Nephron (organoid): ENCODE measurements at regions not wholly inside any gene's neighbourhood (a gene's known extent, or its start where the extent isn't known, plus 50 kb on each side); places are given as distances from the start of the nearest gene placed in this dataset.

ENCODE experiments used
- H3K27ac Mint-ChIP-seq, 3 experiments: 2 replicates each; pipeline ENCODE4 v1.8.0; 2020; ENCODE audit warnings: mixed read lengths in 3 of 3, mild to moderate bottlenecking in 2 of 3, moderate library complexity in 1 of 3
- H3K27me3 Mint-ChIP-seq: 2 replicates; pipeline ENCODE4 v1.8.0; 2021; ENCODE audit warnings: low read depth, mild to moderate bottlenecking, moderate library complexity, mixed read lengths
- H3K36me3 Mint-ChIP-seq: 2 replicates; pipeline ENCODE4 v1.8.0; 2020; ENCODE audit warnings: low read depth, mixed read lengths
- H3K4me1 Mint-ChIP-seq: 2 replicates; pipeline ENCODE4 v1.8.0; 2020; ENCODE audit warnings: mixed read lengths
- H3K4me3 Mint-ChIP-seq, 3 experiments: 2 replicates each; pipeline ENCODE4 v1.8.0; 2020; ENCODE audit warnings: mild to moderate bottlenecking in 3 of 3, mixed read lengths in 3 of 3, moderate library complexity in 2 of 3
- H3K9me3 Mint-ChIP-seq: 2 replicates; pipeline ENCODE4 v1.8.0; 2020; ENCODE audit warnings: mixed read lengths
- TF ChIP-seq, protein P1 (sequence below), 3 experiments: fragments of 200-600 bp; sonication (generic); IDR thresholded peaks; one replicate each; pipeline ENCODE4 v1.5.0; 2021; ENCODE audit warnings: antibody characterized with exemption in 3 of 3; ENCODE audit not compliant: unreplicated experiment in 3 of 3

DNA sequence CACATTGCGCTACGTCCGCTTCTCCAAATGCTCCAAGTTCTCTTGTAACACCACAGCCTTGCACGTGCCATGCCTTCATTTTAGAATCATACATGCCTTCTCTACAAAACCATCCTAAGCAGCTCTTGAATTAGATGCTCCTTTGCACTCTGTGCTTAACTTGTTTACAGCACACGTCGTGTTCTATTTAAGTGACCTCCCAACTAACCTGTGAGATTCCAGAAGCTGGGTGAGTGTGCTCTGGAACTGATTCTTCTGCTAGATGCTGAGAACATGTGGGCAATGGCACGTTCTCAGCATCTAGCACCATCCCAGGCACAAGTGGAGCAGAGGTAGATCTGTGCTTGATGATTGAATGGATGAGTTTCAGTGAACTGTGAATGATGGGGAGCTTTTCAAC lies 100.0 kb upstream of the NEDD9 start:
- no peaks in the 10 kb centered on the region for H3K27me3 Mint-ChIP-seq
- TF ChIP-seq, protein P1, sequence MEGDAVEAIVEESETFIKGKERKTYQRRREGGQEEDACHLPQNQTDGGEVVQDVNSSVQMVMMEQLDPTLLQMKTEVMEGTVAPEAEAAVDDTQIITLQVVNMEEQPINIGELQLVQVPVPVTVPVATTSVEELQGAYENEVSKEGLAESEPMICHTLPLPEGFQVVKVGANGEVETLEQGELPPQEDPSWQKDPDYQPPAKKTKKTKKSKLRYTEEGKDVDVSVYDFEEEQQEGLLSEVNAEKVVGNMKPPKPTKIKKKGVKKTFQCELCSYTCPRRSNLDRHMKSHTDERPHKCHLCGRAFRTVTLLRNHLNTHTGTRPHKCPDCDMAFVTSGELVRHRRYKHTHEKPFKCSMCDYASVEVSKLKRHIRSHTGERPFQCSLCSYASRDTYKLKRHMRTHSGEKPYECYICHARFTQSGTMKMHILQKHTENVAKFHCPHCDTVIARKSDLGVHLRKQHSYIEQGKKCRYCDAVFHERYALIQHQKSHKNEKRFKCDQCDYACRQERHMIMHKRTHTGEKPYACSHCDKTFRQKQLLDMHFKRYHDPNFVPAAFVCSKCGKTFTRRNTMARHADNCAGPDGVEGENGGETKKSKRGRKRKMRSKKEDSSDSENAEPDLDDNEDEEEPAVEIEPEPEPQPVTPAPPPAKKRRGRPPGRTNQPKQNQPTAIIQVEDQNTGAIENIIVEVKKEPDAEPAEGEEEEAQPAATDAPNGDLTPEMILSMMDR (IDR thresholded peaks at IDR 0.05; ENCODE audit: unreplicated experiment in 3 of 3): no peak
- no peaks in the 10 kb centered on the region for H3K36me3 Mint-ChIP-seq
- no peak overlapping the region for H3K4me3 Mint-ChIP-seq
- no peak overlapping the region for H3K27ac Mint-ChIP-seq
- H3K9me3 Mint-ChIP-seq: no peaks in the 10 kb centered on the region
- H3K4me1 Mint-ChIP-seq: peaks cover 13% of the 10 kb centered on the region

- no peaks in the 10 kb centered on the region for H3K27me3 Mint-ChIP-seq
- peak overlapping the region in 1 of 3 experiments; percentile 63 for H3K27ac Mint-ChIP-seq
- peaks cover 13% of the 10 kb centered on the region for H3K4me1 Mint-ChIP-seq
- TF ChIP-seq, protein P1 (IDR thresholded peaks at IDR 0.05; ENCODE audit: unreplicated experiment in 3 of 3): no peak
- H3K9me3 Mint-ChIP-seq: no peaks in the 10 kb centered on the region
- no peak overlapping the region for H3K4me3 Mint-ChIP-seq
- H3K36me3 Mint-ChIP-seq: no peaks in the 10 kb centered on the region
Measured at GRCh38 chr6:11331111-11331510, 98.6 kb upstream of the NEDD9 start.

- no peaks in the 10 kb centered on the region for H3K27me3 Mint-ChIP-seq
- H3K27ac Mint-ChIP-seq: peak overlapping the region; percentile 24 to 55 (median 39)
- peaks cover 13% of the 10 kb centered on the region for H3K4me1 Mint-ChIP-seq
- no peaks in the 10 kb centered on the region for H3K9me3 Mint-ChIP-seq
- TF ChIP-seq, protein P1 (IDR thresholded peaks at IDR 0.05; ENCODE audit: unreplicated experiment in 3 of 3): no peak
- H3K36me3 Mint-ChIP-seq: no peaks in the 10 kb centered on the region
- H3K4me3 Mint-ChIP-seq: no peak overlapping the region
Measured at GRCh38 chr6:11330413-11330760, 97.9 kb upstream of the NEDD9 start.

- H3K9me3 Mint-ChIP-seq: no peaks in the 10 kb centered on the region
- H3K4me1 Mint-ChIP-seq: peaks cover 14% of the 10 kb centered on the region
- no peak overlapping the region for H3K4me3 Mint-ChIP-seq
- no peaks in the 10 kb centered on the region for H3K36me3 Mint-ChIP-seq
- TF ChIP-seq, protein P1 (IDR thresholded peaks at IDR 0.05; ENCODE audit: unreplicated experiment in 3 of 3): no peak
- peak overlapping the region; percentile 24 to 55 (median 39) for H3K27ac Mint-ChIP-seq
- H3K27me3 Mint-ChIP-seq: no peaks in the 10 kb centered on the region
Measured at GRCh38 chr6:11329726-11330412, 97.4 kb upstream of the NEDD9 start.

DNA sequence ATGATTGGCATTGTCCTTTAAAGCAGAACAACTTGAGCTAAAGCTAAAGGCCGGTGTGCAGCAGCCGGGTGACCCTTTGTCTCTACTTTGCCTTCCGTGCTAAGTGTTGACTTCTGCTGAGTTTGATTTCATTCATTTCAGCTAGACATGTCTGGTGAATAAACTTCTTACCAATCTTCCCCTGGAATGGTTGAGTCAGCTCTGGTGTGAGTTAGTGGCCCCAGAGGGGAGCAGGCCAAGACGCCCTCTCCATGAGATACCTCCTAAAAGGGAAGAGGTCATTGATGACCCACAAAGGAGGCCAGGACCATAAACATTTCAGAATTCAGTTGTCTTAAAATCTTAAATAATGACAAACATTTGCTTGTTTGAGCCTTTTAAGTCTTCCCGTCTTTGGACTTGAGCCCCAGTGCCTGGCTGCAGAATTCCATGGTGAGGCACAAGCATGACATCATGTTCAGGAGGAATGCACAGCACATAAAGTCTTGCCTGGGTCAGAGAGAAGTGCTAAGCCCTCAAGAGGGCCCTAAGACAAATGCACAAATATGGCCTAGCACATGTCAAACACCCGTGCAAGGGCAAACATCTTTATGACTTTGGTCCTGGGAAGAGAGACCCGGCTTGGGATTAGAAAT lies 96.3 kb upstream of the NEDD9 start:
- H3K36me3 Mint-ChIP-seq: no peaks in the 10 kb centered on the region
- TF ChIP-seq, protein P1 (IDR thresholded peaks at IDR 0.05; ENCODE audit: unreplicated experiment in 3 of 3): no peak
- H3K9me3 Mint-ChIP-seq: no peaks in the 10 kb centered on the region
- H3K27ac Mint-ChIP-seq: peak overlapping the region in 1 of 3 experiments; percentile 28
- no peaks in the 10 kb centered on the region for H3K27me3 Mint-ChIP-seq
- H3K4me1 Mint-ChIP-seq: peaks cover 23% of the 10 kb centered on the region
- no peak overlapping the region for H3K4me3 Mint-ChIP-seq

DNA sequence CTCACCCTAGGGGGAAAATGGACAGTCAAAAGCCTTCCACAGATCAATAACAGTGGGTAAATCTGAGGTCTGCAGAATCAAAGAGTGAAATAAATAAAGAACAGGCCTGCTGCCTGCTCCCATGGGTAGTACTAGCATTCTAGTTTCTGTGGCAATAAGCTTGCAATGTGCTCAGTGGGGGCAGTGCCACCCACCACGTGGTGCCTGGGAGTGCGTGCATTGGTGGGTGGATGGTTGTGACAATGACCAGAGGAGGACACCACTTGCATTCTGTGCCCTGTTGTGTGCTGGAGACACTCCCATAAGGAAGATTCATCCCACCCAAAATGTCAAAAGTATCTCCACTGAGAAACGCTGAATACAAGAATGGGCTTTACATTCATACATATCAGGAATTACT lies 95.5 kb upstream of the NEDD9 start:
- Mint-ChIP-seq H3K27ac (no peak overlapping the region), H3K36me3 (no peaks in the 10 kb centered on the region), H3K27me3 (no peaks in the 10 kb centered on the region), H3K4me3 (no peak overlapping the region), H3K4me1 (peaks cover 23% of the 10 kb centered on the region), H3K9me3 (no peaks in the 10 kb centered on the region)
- TF ChIP-seq, protein P1 (IDR thresholded peaks at IDR 0.05; ENCODE audit: unreplicated experiment in 3 of 3): no peak
